NB4 (cell line): ENCODE measurements at regions not wholly inside any gene's neighbourhood (a gene's known extent, or its start where the extent isn't known, plus 50 kb on each side); places are given as distances from the start of the nearest gene placed in this dataset.

Experiments used
- POLR2A ChIP-seq: IDR thresholded peaks from 2 replicates; pipeline ENCODE4 v1.6.1; 2011; ENCODE audit warnings: mild to moderate bottlenecking; ENCODE audit not compliant: insufficient read length; ENCODE audit errors: extremely low read depth
- TF ChIP-seq, protein P1 (sequence below): IDR thresholded peaks from one replicate; pipeline ENCODE4 v1.5.1; 2012; ENCODE audit warnings: low read depth, low read length

DNA sequence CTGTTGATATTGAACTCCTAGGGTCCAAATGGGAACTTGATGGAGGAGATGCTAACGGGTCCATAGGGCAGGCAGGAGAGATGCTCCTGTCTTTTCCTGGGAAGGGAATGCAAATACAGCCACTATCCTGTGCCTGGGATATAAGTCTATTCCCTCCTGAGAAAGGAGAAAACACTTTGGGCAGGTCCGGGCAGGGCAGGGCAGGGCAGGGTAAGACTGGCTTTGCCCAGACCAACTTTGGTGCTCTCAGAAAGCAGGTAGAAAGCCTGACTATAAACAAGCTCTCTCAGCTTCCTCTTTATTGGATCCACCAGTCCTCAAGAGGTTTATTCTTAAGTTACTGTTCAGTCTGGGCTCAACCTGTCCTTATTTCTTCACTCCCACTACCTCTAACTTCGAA, 232.3 kb downstream of the PTTG2 start:
- TF ChIP-seq, protein P1, sequence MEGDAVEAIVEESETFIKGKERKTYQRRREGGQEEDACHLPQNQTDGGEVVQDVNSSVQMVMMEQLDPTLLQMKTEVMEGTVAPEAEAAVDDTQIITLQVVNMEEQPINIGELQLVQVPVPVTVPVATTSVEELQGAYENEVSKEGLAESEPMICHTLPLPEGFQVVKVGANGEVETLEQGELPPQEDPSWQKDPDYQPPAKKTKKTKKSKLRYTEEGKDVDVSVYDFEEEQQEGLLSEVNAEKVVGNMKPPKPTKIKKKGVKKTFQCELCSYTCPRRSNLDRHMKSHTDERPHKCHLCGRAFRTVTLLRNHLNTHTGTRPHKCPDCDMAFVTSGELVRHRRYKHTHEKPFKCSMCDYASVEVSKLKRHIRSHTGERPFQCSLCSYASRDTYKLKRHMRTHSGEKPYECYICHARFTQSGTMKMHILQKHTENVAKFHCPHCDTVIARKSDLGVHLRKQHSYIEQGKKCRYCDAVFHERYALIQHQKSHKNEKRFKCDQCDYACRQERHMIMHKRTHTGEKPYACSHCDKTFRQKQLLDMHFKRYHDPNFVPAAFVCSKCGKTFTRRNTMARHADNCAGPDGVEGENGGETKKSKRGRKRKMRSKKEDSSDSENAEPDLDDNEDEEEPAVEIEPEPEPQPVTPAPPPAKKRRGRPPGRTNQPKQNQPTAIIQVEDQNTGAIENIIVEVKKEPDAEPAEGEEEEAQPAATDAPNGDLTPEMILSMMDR: no peak
- TF ChIP-seq POLR2A: no peak
